Liver (tissue), 3 donors: ENCODE measurements at regions not wholly inside any gene's neighbourhood (a gene's known extent, or its start where the extent isn't known, plus 50 kb on each side); places are given as distances from the start of the nearest gene placed in this dataset.

Source experiments
- CTCF ChIP-seq: fragments of 150-350 bp; IDR thresholded peaks from 2 replicates; pipeline ENCODE4 v1.5.1; 2017; ENCODE audit warnings: improper control_type of control experiment, low read depth, low read length; ENCODE audit not compliant: missing input control
- EGR1 ChIP-seq, 2 donors: IDR thresholded peaks; 2 replicates each; pipeline ENCODE4 v1.6.1; 2016 to 2018; ENCODE audit warnings: antibody characterized with exemption in 2 of 2, low read depth in 2 of 2
- FOXA1 ChIP-seq: IDR thresholded peaks from 2 replicates; pipeline ENCODE4 v1.6.1; 2016; ENCODE audit warnings: antibody characterized with exemption
- GABPA ChIP-seq, 2 donors: IDR thresholded peaks in 1 of 2; conservative IDR thresholded peaks in 1 of 2; 2 replicates each; pipeline ENCODE4 v1.6.1; 2016; ENCODE audit warnings: antibody characterized with exemption in 2 of 2, mild to moderate bottlenecking in 1 of 2, moderate library complexity in 1 of 2
- HNF4G ChIP-seq: IDR thresholded peaks from 2 replicates; pipeline ENCODE4 v1.6.1; 2016; ENCODE audit warnings: antibody characterized with exemption
- JUND ChIP-seq, 2 donors: IDR thresholded peaks; 2 replicates each; pipeline ENCODE4 v1.6.1; 2016; ENCODE audit warnings: antibody characterized with exemption in 2 of 2
- RAD21 ChIP-seq, 2 donors: IDR thresholded peaks; 2 replicates each; pipeline ENCODE4 v1.6.1; 2016; ENCODE audit warnings: antibody characterized with exemption in 2 of 2, mild to moderate bottlenecking in 2 of 2
- SP1 ChIP-seq: IDR thresholded peaks from 2 replicates; pipeline ENCODE4 v1.6.1; 2018; ENCODE audit warnings: antibody characterized with exemption, mild to moderate bottlenecking
- TAF1 ChIP-seq: conservative IDR thresholded peaks from 2 replicates; pipeline ENCODE4 v1.6.1; 2016; ENCODE audit warnings: antibody characterized with exemption, mild to moderate bottlenecking
- TF ChIP-seq, protein P1 (sequence below): IDR thresholded peaks from 2 replicates; pipeline ENCODE4 v1.6.1; 2016; ENCODE audit warnings: antibody characterized with exemption
- TF ChIP-seq, protein P2 (sequence below): IDR thresholded peaks from 2 replicates; pipeline ENCODE4 v1.6.1; 2016; ENCODE audit warnings: antibody characterized with exemption, mild to moderate bottlenecking
- TF ChIP-seq, protein P3 (sequence below): IDR thresholded peaks from 2 replicates; pipeline ENCODE4 v1.6.1; 2016; ENCODE audit warnings: antibody characterized with exemption
- donor health status: healthy.
- donor health status: healthy.

DNA sequence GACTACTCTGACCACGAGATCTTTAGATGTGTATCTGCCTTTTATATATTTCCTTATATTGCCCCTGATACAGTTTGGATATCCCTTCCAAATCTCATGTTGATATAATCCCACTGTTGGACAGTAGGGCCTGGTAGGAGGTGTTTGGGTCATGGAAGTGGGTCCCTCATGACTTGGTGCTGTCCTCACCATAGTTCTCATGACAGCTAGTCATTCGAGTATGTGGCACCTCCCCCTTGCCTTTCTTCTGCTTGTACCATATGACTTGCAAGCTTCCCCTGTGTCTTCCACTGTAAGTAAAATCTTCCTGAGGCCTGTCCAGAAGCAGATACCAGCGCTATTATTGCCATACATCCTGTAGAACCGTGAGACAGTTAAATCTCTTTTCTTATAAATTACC lies 145.3 kb downstream of the ZNF518B start:
- TF ChIP-seq TAF1 (no peak), CTCF (no peak), EGR1 (IDR thresholded peaks at IDR 0.05; ENCODE audit: low read depth in 2 of 2) (no peak), JUND (IDR thresholded peaks at IDR 0.05) (no peak), GABPA (IDR thresholded peaks at IDR 0.05 in 1 of 2, conservative IDR thresholded peaks at IDR 0.05 in 1 of 2) (no peak), RAD21 (IDR thresholded peaks at IDR 0.05) (no peak), FOXA1 (no peak), SP1 (no peak), HNF4G (no peak)
- TF ChIP-seq, protein P1, sequence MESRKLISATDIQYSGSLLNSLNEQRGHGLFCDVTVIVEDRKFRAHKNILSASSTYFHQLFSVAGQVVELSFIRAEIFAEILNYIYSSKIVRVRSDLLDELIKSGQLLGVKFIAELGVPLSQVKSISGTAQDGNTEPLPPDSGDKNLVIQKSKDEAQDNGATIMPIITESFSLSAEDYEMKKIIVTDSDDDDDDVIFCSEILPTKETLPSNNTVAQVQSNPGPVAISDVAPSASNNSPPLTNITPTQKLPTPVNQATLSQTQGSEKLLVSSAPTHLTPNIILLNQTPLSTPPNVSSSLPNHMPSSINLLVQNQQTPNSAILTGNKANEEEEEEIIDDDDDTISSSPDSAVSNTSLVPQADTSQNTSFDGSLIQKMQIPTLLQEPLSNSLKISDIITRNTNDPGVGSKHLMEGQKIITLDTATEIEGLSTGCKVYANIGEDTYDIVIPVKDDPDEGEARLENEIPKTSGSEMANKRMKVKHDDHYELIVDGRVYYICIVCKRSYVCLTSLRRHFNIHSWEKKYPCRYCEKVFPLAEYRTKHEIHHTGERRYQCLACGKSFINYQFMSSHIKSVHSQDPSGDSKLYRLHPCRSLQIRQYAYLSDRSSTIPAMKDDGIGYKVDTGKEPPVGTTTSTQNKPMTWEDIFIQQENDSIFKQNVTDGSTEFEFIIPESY: no peak
- TF ChIP-seq, protein P2, sequence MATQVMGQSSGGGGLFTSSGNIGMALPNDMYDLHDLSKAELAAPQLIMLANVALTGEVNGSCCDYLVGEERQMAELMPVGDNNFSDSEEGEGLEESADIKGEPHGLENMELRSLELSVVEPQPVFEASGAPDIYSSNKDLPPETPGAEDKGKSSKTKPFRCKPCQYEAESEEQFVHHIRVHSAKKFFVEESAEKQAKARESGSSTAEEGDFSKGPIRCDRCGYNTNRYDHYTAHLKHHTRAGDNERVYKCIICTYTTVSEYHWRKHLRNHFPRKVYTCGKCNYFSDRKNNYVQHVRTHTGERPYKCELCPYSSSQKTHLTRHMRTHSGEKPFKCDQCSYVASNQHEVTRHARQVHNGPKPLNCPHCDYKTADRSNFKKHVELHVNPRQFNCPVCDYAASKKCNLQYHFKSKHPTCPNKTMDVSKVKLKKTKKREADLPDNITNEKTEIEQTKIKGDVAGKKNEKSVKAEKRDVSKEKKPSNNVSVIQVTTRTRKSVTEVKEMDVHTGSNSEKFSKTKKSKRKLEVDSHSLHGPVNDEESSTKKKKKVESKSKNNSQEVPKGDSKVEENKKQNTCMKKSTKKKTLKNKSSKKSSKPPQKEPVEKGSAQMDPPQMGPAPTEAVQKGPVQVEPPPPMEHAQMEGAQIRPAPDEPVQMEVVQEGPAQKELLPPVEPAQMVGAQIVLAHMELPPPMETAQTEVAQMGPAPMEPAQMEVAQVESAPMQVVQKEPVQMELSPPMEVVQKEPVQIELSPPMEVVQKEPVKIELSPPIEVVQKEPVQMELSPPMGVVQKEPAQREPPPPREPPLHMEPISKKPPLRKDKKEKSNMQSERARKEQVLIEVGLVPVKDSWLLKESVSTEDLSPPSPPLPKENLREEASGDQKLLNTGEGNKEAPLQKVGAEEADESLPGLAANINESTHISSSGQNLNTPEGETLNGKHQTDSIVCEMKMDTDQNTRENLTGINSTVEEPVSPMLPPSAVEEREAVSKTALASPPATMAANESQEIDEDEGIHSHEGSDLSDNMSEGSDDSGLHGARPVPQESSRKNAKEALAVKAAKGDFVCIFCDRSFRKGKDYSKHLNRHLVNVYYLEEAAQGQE: no peak
- TF ChIP-seq, protein P3, sequence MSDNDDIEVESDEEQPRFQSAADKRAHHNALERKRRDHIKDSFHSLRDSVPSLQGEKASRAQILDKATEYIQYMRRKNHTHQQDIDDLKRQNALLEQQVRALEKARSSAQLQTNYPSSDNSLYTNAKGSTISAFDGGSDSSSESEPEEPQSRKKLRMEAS: no peak
